ENCODE measurements at regions not wholly inside any gene's neighbourhood (a gene's known extent, or its start where the extent isn't known, plus 50 kb on each side); places are given as distances from the start of the nearest gene placed in this dataset.
"Not testable (repeated sequence)": the region's sequence is repeated elsewhere in the genome, so short reads cannot be mapped to it uniquely, and the experiment has no call there.

DNA sequence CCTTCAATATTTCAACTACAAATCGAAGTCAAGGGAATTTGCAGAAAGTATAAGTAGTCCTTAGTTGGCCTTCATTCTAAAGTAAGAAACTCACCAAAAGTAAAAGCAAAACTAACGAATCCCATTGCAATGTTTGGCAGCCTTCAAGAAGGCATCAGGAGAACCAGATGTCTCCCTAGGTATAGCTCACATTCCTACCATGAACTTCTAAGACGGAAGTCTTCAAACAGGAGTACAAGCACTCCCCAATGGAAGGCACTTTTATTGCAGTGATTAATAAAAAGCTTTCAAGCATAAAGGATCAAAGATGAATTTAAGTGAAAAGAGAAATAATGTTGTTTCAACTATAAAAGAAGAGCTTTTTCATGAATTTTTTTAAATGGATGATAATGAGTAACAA, 236.0 kb upstream of the NR5A2 start:
- no peak for DNase-seq (ENCODE audit: low spot score)

GRCh38 chr1:199792874-199793273, 234.6 kb upstream of the NR5A2 start:
- DNase-seq (ENCODE audit: low spot score): no peak

DNA sequence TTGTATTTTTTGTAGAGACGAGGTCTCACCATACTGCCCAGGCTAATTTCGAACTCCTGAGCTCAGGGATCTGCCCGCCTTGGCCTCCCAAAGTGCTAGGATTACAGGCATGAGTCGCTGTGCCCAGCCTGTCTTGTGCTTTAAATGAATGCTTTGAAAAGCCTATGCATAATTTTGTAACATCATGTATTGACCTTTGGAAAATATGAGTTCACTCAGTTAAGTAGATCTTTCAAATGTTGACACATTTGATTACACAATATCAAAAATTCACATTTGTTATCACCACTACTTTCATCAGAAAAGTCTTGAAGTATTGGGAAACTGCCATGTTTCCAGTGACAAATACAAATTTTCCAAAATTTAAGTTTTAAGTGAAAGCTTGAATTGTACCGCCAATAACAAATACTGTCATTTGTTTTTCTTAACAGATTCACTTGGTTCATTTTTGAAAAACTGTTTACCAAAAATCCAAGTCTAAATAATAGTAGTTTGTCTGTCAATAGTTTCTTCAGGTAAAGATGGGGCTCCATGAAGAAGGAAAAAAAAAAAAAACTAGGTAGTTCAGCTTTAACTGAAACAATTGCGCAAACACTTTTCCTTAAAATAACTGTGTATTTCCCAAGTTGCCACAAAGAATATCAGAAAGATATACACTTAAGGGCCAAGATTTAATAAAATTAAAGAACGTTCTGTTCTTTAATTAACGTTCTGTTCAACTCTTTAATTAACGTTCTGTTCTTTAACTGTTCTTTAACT, 233.2 kb upstream of the NR5A2 start:
- DNase-seq (ENCODE audit: low spot score): no peak

GRCh38 chr1:199799116-199799515, 228.4 kb upstream of the NR5A2 start:
- no peak for DNase-seq (ENCODE audit: low spot score)

- DNase-seq (ENCODE audit: low spot score): no peak
Measured at GRCh38 chr1:199804526-199804925, 223.0 kb upstream of the NR5A2 start.

GRCh38 chr1:199808110-199808870, 219.2 kb upstream of the NR5A2 start:
- no peak for DNase-seq (ENCODE audit: low spot score)

DNA sequence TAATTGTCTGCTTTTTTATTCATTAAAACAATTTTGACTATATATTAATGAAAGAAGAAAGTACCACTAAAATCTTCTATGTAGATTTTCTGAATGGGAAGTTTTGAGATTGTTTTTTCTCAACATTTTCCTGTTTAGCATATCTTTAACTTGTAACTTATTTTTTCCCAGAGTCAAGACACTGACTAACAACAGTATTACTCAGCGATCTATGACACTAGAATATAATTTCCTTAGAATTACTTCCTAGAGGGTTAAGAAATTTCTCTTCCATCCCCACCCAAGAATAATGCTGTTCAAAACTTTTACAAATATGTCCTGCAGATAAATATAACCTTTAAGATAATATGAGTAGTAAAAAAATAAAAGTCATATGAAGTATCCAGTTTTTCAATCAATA, 218.2 kb upstream of the NR5A2 start:
- no peak for DNase-seq (ENCODE audit: low spot score)

DNA sequence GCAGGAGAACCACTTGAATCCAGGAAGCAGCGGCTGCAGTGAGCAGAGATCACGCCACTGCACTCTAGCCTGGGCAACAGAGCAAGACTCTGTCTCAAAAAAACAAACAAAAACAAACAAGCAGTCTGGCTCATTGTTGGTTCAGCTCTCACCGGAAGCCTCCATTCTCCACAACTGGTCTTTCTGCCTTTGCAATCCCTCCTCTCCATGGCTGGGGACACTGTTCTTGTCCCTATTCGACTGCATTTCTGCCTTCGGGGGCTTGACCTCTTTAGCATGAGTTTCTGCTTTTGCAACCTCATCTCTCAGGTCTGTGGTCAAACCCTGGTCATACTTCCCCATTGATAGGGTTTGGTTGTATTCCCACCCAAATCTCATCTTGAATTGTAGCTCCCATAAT, 216.3 kb upstream of the NR5A2 start:
- DNase-seq (ENCODE audit: low spot score): no peak

GRCh38 chr1:199813198-199813597, 214.3 kb upstream of the NR5A2 start:
- no peak for DNase-seq (ENCODE audit: low spot score)

GRCh38 chr1:199815947-199816346, 211.6 kb upstream of the NR5A2 start:
- DNase-seq (ENCODE audit: low spot score): no peak

GRCh38 chr1:199817266-199817665, 210.2 kb upstream of the NR5A2 start:
- DNase-seq (ENCODE audit: low spot score): no peak

DNA sequence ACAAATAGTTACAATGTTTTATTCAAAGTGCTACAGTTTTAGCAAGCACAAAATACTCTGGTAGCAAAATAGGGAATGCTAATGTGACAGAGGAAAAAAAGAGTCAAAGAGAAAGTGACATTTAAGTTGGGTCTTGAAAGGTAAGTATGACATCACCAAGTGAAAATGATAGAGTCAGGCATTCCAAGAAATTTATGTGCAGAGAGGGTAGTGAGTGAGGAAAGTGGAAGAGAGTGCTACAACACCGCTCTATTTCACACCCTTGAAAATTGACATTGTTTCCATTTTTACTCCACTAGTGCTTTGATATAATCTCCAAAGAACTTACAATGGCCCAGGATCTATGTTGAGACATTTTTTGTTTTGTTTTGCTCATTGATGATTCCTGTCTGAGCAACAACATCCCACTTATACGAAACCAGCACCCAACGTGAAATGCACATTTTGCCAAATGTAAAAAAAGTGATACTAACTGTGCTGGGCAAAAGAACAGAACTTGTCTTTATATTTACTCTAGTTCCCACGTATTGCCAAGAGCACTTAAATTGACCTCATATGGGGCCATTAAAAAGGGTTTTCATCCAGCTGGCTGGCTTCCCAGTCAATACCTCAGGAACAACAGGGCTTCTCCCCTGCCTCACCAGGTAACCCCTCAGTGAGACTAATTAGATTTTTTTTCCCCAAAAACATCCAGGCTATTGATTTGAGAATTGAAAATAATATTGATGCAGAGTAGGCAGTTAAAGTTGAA, 206.3 kb upstream of the NR5A2 start:
- DNase-seq (ENCODE audit: low spot score): no peak

GRCh38 chr1:199832451-199832850, 195.1 kb upstream of the NR5A2 start:
- no peak for DNase-seq (ENCODE audit: low spot score)

GRCh38 chr1:199834711-199835110, 192.8 kb upstream of the NR5A2 start:
- DNase-seq (ENCODE audit: low spot score): no peak

- no peak for DNase-seq (ENCODE audit: low spot score)
Measured at GRCh38 chr1:199836430-199836829, 191.1 kb upstream of the NR5A2 start.

DNA sequence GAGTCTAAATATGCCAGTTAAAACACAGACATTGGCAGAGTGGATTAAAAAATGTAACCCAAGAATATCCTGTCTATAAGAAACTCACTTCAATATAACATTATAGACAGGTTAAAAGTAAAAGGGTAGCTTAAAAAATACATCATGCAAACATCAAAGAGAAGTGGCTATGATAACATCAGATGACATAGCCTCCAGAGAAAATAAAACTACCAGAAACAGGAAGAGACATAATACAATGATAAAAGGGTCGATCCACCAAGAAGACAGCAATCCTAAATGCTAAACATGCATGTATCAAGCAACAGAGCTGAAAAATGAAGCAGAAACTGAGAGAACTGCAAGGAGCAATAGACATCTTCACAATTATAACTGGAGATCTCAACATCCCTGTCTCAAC, 190.2 kb upstream of the NR5A2 start:
- DNase-seq (ENCODE audit: low spot score): no peak

DNA sequence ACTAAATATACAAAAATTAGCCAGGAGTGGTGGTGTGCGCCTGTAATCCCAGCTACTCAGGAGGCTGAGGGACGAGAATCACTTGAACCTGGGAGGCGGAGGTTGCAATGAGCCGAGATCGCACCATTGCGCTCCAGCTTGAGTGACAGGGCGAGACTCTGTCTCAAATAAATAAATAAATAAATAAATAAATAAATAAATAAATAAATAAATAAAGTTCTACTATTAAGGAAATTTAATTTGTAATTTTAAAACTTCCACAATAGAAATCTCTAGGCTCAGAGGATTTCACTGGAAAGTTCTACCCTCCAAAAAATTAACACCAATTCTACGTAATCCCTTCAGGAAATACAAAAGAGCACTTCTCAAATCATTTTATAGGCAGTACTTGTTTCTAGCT, 187.9 kb upstream of the NR5A2 start:
- DNase-seq (ENCODE audit: low spot score): not testable (repeated sequence)

DNA sequence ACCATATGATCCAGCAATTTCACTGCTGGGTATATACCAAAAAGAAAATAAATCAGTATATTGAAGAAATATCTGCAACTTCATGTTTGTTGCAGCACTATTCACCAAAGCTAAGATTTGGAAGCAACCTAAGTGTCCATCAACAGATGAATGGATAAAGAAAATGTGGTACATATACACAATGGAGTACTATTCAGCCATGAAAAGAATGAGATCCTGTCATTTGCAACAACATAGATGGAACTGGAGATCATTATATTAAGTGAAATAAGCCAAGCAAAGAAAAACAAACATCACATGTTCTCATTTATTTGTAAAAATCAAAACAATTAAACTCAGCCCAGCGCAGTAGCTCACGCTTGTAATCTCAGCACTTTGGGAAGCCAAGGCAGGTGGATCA, 184.4 kb upstream of the NR5A2 start:
- DNase-seq (ENCODE audit: low spot score): not testable (repeated sequence)

DNA sequence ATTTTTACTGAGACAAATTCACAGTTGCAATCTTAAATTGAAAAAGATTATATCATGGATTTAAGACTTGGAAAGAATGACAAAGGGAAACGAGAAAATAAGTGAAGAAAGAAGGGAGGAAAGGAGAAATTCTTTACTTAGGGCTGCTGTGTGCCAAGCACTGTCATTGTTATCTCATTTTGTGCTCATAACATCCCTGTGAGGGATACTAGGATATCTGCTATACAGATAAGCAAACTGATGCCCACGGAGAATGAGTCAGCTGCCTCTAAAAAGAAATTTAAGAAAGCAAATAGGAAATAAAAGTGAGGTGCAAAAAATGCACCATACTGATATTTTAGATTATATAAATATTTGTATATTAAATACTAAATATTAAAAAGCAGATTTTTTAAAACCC, 183.6 kb upstream of the NR5A2 start:
- DNase-seq (ENCODE audit: low spot score): no peak

DNA sequence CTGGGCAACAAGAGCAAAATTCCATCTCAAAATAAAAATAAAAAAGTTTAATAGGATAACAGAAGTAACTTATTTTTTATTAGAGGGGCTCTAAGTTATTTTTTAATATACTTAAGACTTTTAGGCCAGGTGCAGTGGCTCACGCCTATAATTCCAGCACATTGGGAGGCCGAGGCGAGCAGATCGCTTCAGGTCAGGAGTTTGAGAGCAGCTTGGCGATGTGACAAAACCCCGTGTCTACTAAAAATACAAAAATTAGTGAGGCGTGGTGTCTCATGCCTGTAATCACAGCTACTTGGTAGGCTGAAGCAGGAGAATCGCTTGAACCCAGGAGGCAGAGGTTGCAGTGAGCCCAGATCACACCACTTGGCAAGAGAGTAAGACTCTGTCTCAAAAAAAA, 180.5 kb upstream of the NR5A2 start:
- DNase-seq (ENCODE audit: low spot score): no peak

DNA sequence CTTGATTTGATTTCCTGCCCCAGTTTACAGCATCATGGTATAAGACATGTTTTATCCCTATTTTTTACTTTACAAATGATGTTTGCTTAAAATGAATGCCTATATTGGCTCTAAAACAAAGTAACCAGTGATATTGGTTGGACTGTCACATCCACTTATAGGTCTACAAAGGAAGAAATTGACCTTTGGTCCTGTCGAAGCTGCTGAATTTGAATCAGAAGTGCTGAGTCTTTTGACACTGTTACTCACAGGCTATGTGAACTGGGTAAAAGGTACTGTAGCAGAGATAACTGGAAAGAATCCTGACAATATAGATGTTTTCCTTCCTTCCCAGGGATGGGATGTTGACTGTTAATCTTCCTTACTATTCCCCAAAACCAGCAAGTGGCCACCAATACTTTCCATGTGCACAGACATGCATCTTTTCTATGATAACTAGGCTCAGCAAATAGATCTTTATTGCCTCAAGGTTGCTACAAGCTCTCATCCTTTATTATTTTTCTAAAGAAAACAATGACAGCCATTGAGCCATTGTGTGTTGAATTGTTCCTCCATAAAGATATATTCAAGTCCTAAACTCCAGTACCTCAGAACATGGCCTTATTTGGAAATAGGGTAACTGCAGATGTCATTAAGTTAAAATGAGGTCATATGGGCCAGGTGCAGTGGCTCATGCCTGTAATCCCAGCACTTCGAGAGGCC, 175.9 kb upstream of the NR5A2 start:
- DNase-seq (ENCODE audit: low spot score): no peak

GRCh38 chr1:199854686-199855321, 172.7 kb upstream of the NR5A2 start:
- no peak for DNase-seq (ENCODE audit: low spot score)
